ENCODE measurements at regions not wholly inside any gene's neighbourhood (a gene's known extent, or its start where the extent isn't known, plus 50 kb on each side); places are given as distances from the start of the nearest gene placed in this dataset.

GRCh38 chr4:22978656-22979055 is 285.9 kb downstream of the GBA3 start:
- in situ Hi-C loops (cut with MboI; ENCODE audit: low sequenced_read_pairs), result no loop called here
- DNase-seq (ENCODE audit: low spot score in 2 of 2), result no peak

GRCh38 chr4:22970665-22971064 is 277.9 kb downstream of the GBA3 start:
- no peak overlapping the region for H3K4me3 ChIP-seq
- H3K27me3 ChIP-seq (ENCODE audit: low read depth), result no peaks in the 10 kb centered on the region
- no peaks in the 10 kb centered on the region for H3K9me3 ChIP-seq
- in situ Hi-C loops (cut with MboI; ENCODE audit: low sequenced_read_pairs), result no loop called here
- no peak for DNase-seq (ENCODE audit: low spot score in 2 of 2)
- no peaks in the 10 kb centered on the region for H3K36me3 ChIP-seq (replicated peaks)
- H3K4me1 ChIP-seq, result no peaks in the 10 kb centered on the region

More at GRCh38 chr4:22978656-22979055, 285.9 kb downstream of the GBA3 start:
- Histone ChIP-seq H3K4me1 (no peaks in the 10 kb centered on the region), H3K9me3 (no peaks in the 10 kb centered on the region), H3K27me3 (ENCODE audit: low read depth) (no peaks in the 10 kb centered on the region), H3K36me3 (replicated peaks) (no peaks in the 10 kb centered on the region), H3K4me3 (no peak overlapping the region)

GRCh38 chr4:22969287-22969896 is 276.7 kb downstream of the GBA3 start:
- H3K4me3 ChIP-seq, result no peak overlapping the region
- in situ Hi-C loops (cut with MboI; ENCODE audit: low sequenced_read_pairs), result no loop called here
- no peaks in the 10 kb centered on the region for H3K4me1 ChIP-seq
- no peaks in the 10 kb centered on the region for H3K27me3 ChIP-seq (ENCODE audit: low read depth)
- DNase-seq (ENCODE audit: low spot score in 2 of 2), result no peak
- no peaks in the 10 kb centered on the region for H3K36me3 ChIP-seq (replicated peaks)
- no peaks in the 10 kb centered on the region for H3K9me3 ChIP-seq

GRCh38 chr4:22962295-22962694 is 269.6 kb downstream of the GBA3 start:
- peak in 1 of 2 experiments; percentile 18 for DNase-seq (ENCODE audit: low spot score in 2 of 2)
- no peaks in the 10 kb centered on the region for H3K4me1 ChIP-seq
- no peaks in the 10 kb centered on the region for H3K36me3 ChIP-seq (replicated peaks)
- in situ Hi-C loops (cut with MboI; ENCODE audit: low sequenced_read_pairs), result no loop called here
- no peaks in the 10 kb centered on the region for H3K27me3 ChIP-seq (ENCODE audit: low read depth)
- H3K4me3 ChIP-seq, result no peak overlapping the region
- no peaks in the 10 kb centered on the region for H3K9me3 ChIP-seq

GRCh38 chr4:22959483-22959882 is 266.7 kb downstream of the GBA3 start:
- H3K4me3 ChIP-seq, result no peak overlapping the region
- in situ Hi-C loops (cut with MboI; ENCODE audit: low sequenced_read_pairs), result no loop called here
- no peaks in the 10 kb centered on the region for H3K27me3 ChIP-seq (ENCODE audit: low read depth)
- no peaks in the 10 kb centered on the region for H3K36me3 ChIP-seq (replicated peaks)
- no peaks in the 10 kb centered on the region for H3K4me1 ChIP-seq
- no peaks in the 10 kb centered on the region for H3K9me3 ChIP-seq
- no peak for DNase-seq (ENCODE audit: low spot score in 2 of 2)

- in situ Hi-C loops (cut with MboI; ENCODE audit: low sequenced_read_pairs), result no loop called here
- Histone ChIP-seq H3K9me3 (no peaks in the 10 kb centered on the region), H3K27me3 (ENCODE audit: low read depth) (no peaks in the 10 kb centered on the region), H3K36me3 (replicated peaks) (no peaks in the 10 kb centered on the region), H3K4me3 (no peak overlapping the region), H3K4me1 (no peaks in the 10 kb centered on the region)
- DNase-seq (ENCODE audit: low spot score in 2 of 2), result no peak
Measured at GRCh38 chr4:22957774-22958309, 265.1 kb downstream of the GBA3 start.

GRCh38 chr4:22949161-22949855 is 256.6 kb downstream of the GBA3 start:
- in situ Hi-C loops (cut with MboI; ENCODE audit: low sequenced_read_pairs), result no loop called here
- Histone ChIP-seq H3K4me3 (no peak overlapping the region), H3K36me3 (replicated peaks) (no peaks in the 10 kb centered on the region), H3K9me3 (no peaks in the 10 kb centered on the region), H3K4me1 (no peaks in the 10 kb centered on the region), H3K27me3 (ENCODE audit: low read depth) (no peaks in the 10 kb centered on the region)
- DNase-seq (ENCODE audit: low spot score in 2 of 2), result no peak

- Histone ChIP-seq H3K27me3 (ENCODE audit: low read depth) (no peaks in the 10 kb centered on the region), H3K4me3 (no peak overlapping the region), H3K4me1 (no peaks in the 10 kb centered on the region), H3K9me3 (no peaks in the 10 kb centered on the region), H3K36me3 (replicated peaks) (no peaks in the 10 kb centered on the region)
- no peak for DNase-seq (ENCODE audit: low spot score in 2 of 2)
- in situ Hi-C loops (cut with MboI; ENCODE audit: low sequenced_read_pairs), result no loop called here
Measured at GRCh38 chr4:22947851-22948250, 255.1 kb downstream of the GBA3 start.

GRCh38 chr4:22942920-22943559 is 250.3 kb downstream of the GBA3 start:
- no peak overlapping the region for H3K4me3 ChIP-seq
- H3K36me3 ChIP-seq (replicated peaks), result no peaks in the 10 kb centered on the region
- DNase-seq (ENCODE audit: low spot score in 2 of 2), result no peak
- in situ Hi-C loops (cut with MboI; ENCODE audit: low sequenced_read_pairs), result no loop called here
- no peaks in the 10 kb centered on the region for H3K9me3 ChIP-seq
- no peaks in the 10 kb centered on the region for H3K4me1 ChIP-seq
- H3K27me3 ChIP-seq (ENCODE audit: low read depth), result no peaks in the 10 kb centered on the region

- H3K27me3 ChIP-seq (ENCODE audit: low read depth), result no peaks in the 10 kb centered on the region
- H3K36me3 ChIP-seq (replicated peaks), result no peaks in the 10 kb centered on the region
- H3K4me1 ChIP-seq, result no peaks in the 10 kb centered on the region
- H3K9me3 ChIP-seq, result no peaks in the 10 kb centered on the region
- in situ Hi-C loops (cut with MboI; ENCODE audit: low sequenced_read_pairs), result no loop called here
- no peak for DNase-seq (ENCODE audit: low spot score in 2 of 2)
- no peak overlapping the region for H3K4me3 ChIP-seq
Measured at GRCh38 chr4:22941688-22942375, 249.1 kb downstream of the GBA3 start.

GRCh38 chr4:22932326-22932725 is 239.6 kb downstream of the GBA3 start:
- no peaks in the 10 kb centered on the region for H3K9me3 ChIP-seq
- H3K36me3 ChIP-seq (replicated peaks), result no peaks in the 10 kb centered on the region
- in situ Hi-C loops (cut with MboI; ENCODE audit: low sequenced_read_pairs), result no loop called here
- no peaks in the 10 kb centered on the region for H3K27me3 ChIP-seq (ENCODE audit: low read depth)
- DNase-seq (ENCODE audit: low spot score in 2 of 2), result no peak
- no peaks in the 10 kb centered on the region for H3K4me1 ChIP-seq
- no peak overlapping the region for H3K4me3 ChIP-seq

- Histone ChIP-seq H3K4me1 (no peaks in the 10 kb centered on the region), H3K9me3 (no peaks in the 10 kb centered on the region), H3K4me3 (no peak overlapping the region), H3K36me3 (replicated peaks) (no peaks in the 10 kb centered on the region), H3K27me3 (ENCODE audit: low read depth) (no peaks in the 10 kb centered on the region)
- in situ Hi-C loops (cut with MboI; ENCODE audit: low sequenced_read_pairs), result no loop called here
- DNase-seq (ENCODE audit: low spot score in 2 of 2), result no peak
Measured at GRCh38 chr4:22922426-22922825, 229.7 kb downstream of the GBA3 start.

GRCh38 chr4:22921936-22922335 is 229.2 kb downstream of the GBA3 start:
- Histone ChIP-seq H3K36me3 (replicated peaks) (no peaks in the 10 kb centered on the region), H3K27me3 (ENCODE audit: low read depth) (no peaks in the 10 kb centered on the region), H3K9me3 (no peaks in the 10 kb centered on the region), H3K4me1 (no peaks in the 10 kb centered on the region), H3K4me3 (no peak overlapping the region)
- in situ Hi-C loops (cut with MboI; ENCODE audit: low sequenced_read_pairs), result no loop called here
- DNase-seq (ENCODE audit: low spot score in 2 of 2), result no peak

GRCh38 chr4:22911285-22911684 is 218.5 kb downstream of the GBA3 start:
- no peak for DNase-seq (ENCODE audit: low spot score in 2 of 2)
- Histone ChIP-seq H3K27me3 (ENCODE audit: low read depth) (no peaks in the 10 kb centered on the region), H3K4me3 (no peak overlapping the region), H3K36me3 (replicated peaks) (no peaks in the 10 kb centered on the region), H3K9me3 (no peaks in the 10 kb centered on the region), H3K4me1 (no peaks in the 10 kb centered on the region)
- in situ Hi-C loops (cut with MboI; ENCODE audit: low sequenced_read_pairs), result no loop called here
